HCT116 (cell line): ENCODE measurements at regions not wholly inside any gene's neighbourhood (a gene's known extent, or its start where the extent isn't known, plus 50 kb on each side); places are given as distances from the start of the nearest gene placed in this dataset.

Experiments
- ATAC-seq: fragments of 200-7000 bp; cut with Tn5 transposase; 2 replicates; pipeline ENCODE4 v1.9.1; 2020; ENCODE audit warnings: mild to moderate bottlenecking, moderate library complexity
- BruUV-seq: library from RNA; stranded (reverse); fragments of 400-500 nt; replicated peaks from 2 replicates; lab custom pipeline; 2021; lab: Mats Ljungman, UMichigan
- CTCF ChIA-PET: fragments of 300-600 bp; sonication (Branson Sonifier 250); formaldehyde crosslinking; loops from one replicate; lab custom pipeline; 2021; ENCODE audit warnings: antibody characterized with exemption; lab: Charles Lee
- POLR2A ChIA-PET: fragments of 300-600, 350-600 bp; sonication (Branson Sonifier 250); formaldehyde crosslinking; loops from one replicate; lab custom pipeline; 2021; ENCODE audit warnings: antibody characterized with exemption; lab: Charles Lee
- RAD21 ChIA-PET, 2 experiments: fragments of 300-600 bp; sonication (Branson Sonifier 250); formaldehyde crosslinking; loops; one replicate each; lab custom pipeline; 2023; ENCODE audit warnings: low total read pairs in 2 of 2; ENCODE audit not compliant: uncharacterized antibody in 2 of 2, unreplicated experiment in 2 of 2, low non-redundant PET in 1 of 2; lab: Charles Lee
- DNase-seq: peaks from one replicate; pipeline ENCODE4 v3.0.0-alpha.2; 2010; ENCODE audit warnings: low read depth, low spot score
- H2AFZ ChIP-seq: fragments of 200-600 bp; shearing (Covaris generic), sonication (generic); 2 replicates; pipeline ENCODE4 v1.6.1; 2017; ENCODE audit warnings: low read depth, mixed run types, mixed read lengths, antibody characterized with exemption, low read length; ENCODE audit not compliant: poor library complexity, severe bottlenecking
- H3K27ac ChIP-seq: 2 replicates; pipeline ENCODE4 v1.5.1; 2012; ENCODE audit warnings: low read depth, low read length
- H3K27me3 ChIP-seq: fragments of 200-600 bp; sonication (generic); 2 replicates; pipeline ENCODE4 v1.6.1; 2016; ENCODE audit warnings: mixed run types, low read length, mixed read lengths; ENCODE audit not compliant: insufficient read depth
- H3K36me3 ChIP-seq, 2 experiments: fragments of 200-500 bp in 1 of 2; fragments of 200-600 bp in 1 of 2; sonication (Bioruptor generic) in 1 of 2; sonication (generic) in 1 of 2; 2 replicates each; pipeline versions ENCODE4 v1.5.1 to v1.6.1; 2014 to 2016; ENCODE audit warnings: low read length in 2 of 2, inconsistent platforms in 1 of 2, mixed read lengths in 1 of 2, mixed run types in 1 of 2; ENCODE audit not compliant: insufficient read depth in 2 of 2, control insufficient read depth in 1 of 2
- H3K4me1 ChIP-seq, 2 experiments: fragments of 200-600 bp in 1 of 2; sonication (generic) in 1 of 2; 2 replicates each; pipeline versions ENCODE4 v1.5.1 to v1.6.1; 2012 to 2017; ENCODE audit warnings: low read length in 2 of 2, inconsistent platforms in 1 of 2, mild to moderate bottlenecking in 1 of 2, mixed read lengths in 1 of 2, mixed run types in 1 of 2, moderate library complexity in 1 of 2; ENCODE audit not compliant: insufficient read depth in 2 of 2, control insufficient read depth in 1 of 2
- H3K4me2 ChIP-seq: fragments of 200-600 bp; sonication (generic); 2 replicates; pipeline ENCODE4 v1.6.1; 2017; ENCODE audit warnings: mixed run types, low read length, mixed read lengths
- H3K4me3 ChIP-seq, 2 experiments: fragments of 200-600 bp in 1 of 2; sonication (generic) in 1 of 2; replicated peaks in 1 of 2; 2 replicates each; pipeline ENCODE4 v1.5.1; 2011 to 2016; ENCODE audit warnings: low read length in 2 of 2, control low read depth in 1 of 2, low read depth in 1 of 2, mild to moderate bottlenecking in 1 of 2, mixed read lengths in 1 of 2, mixed run types in 1 of 2
- H3K79me2 ChIP-seq: fragments of 200-600 bp; sonication (generic); 2 replicates; pipeline ENCODE4 v1.6.1; 2017; ENCODE audit warnings: mild to moderate bottlenecking, mixed run types, low read length, moderate library complexity, mixed read lengths; ENCODE audit not compliant: insufficient read depth
- H3K9ac ChIP-seq: fragments of 200-600 bp; sonication (generic); 2 replicates; pipeline ENCODE4 v1.6.1; 2016; ENCODE audit warnings: low read length, mixed read lengths
- H3K9me2 ChIP-seq: fragments of 200-600 bp; sonication (generic), shearing (Covaris generic); 2 replicates; pipeline ENCODE4 v1.6.1; 2017; ENCODE audit warnings: mixed run types, mild to moderate bottlenecking, moderate library complexity; ENCODE audit not compliant: insufficient read depth
- H3K9me3 ChIP-seq, 2 experiments: fragments of 200-500 bp in 1 of 2; fragments of 200-600 bp in 1 of 2; sonication (Bioruptor generic) in 1 of 2; sonication (generic) in 1 of 2; 2 replicates each; pipeline ENCODE4 v1.6.1; 2014 to 2017; ENCODE audit warnings: low read length in 2 of 2, mixed read lengths in 2 of 2, inconsistent platforms in 1 of 2, low read depth in 1 of 2, mild to moderate bottlenecking in 1 of 2, mixed run types in 1 of 2, moderate library complexity in 1 of 2; ENCODE audit not compliant: control insufficient read depth in 1 of 2, insufficient read depth in 1 of 2
- H4K20me1 ChIP-seq: fragments of 200-600 bp; sonication (generic), shearing (Covaris generic); 2 replicates; pipeline ENCODE4 v1.6.1; 2017; ENCODE audit warnings: mixed run types, mild to moderate bottlenecking, moderate library complexity; ENCODE audit not compliant: insufficient read depth
- ATF3 ChIP-seq: IDR thresholded peaks from 2 replicates; pipeline ENCODE4 v1.6.1; 2012
- CBX3 ChIP-seq: IDR thresholded peaks from 2 replicates; pipeline ENCODE4 v1.6.1; 2012; ENCODE audit warnings: low read depth
- CEBPB ChIP-seq: IDR thresholded peaks from 2 replicates; pipeline ENCODE4 v1.6.1; 2012; ENCODE audit warnings: low read depth
- EGR1 ChIP-seq: IDR thresholded peaks from 2 replicates; pipeline ENCODE4 v1.6.1; 2012; ENCODE audit warnings: low read depth
- EZH2 ChIP-seq: fragments of 200-600 bp; sonication (generic); IDR thresholded peaks from 2 replicates; pipeline ENCODE4 v1.6.1; 2017; ENCODE audit warnings: antibody characterized with exemption, mixed run types
- FOSL1 ChIP-seq: IDR thresholded peaks from 2 replicates; pipeline ENCODE4 v1.6.1; 2012; ENCODE audit warnings: low read depth
- JUND ChIP-seq: IDR thresholded peaks from 2 replicates; pipeline ENCODE4 v1.6.1; 2012
- POLR2A ChIP-seq: IDR thresholded peaks from 2 replicates; pipeline ENCODE4 v1.7.0; 2011; ENCODE audit warnings: borderline replicate concordance; ENCODE audit not compliant: insufficient read depth, insufficient read length; ENCODE audit errors: extremely low read depth
- POLR2AphosphoS5 ChIP-seq: IDR thresholded peaks from 2 replicates; pipeline ENCODE4 v1.6.1; 2011; ENCODE audit warnings: mild to moderate bottlenecking, low read depth, low read length, moderate library complexity
- REST ChIP-seq: IDR thresholded peaks from 2 replicates; pipeline ENCODE4 v1.6.1; 2012; ENCODE audit warnings: low read depth
- SIN3A ChIP-seq: IDR thresholded peaks from 2 replicates; pipeline ENCODE4 v1.6.1; 2012; ENCODE audit warnings: low read depth
- SP1 ChIP-seq: IDR thresholded peaks from 2 replicates; pipeline ENCODE4 v1.6.1; 2012; ENCODE audit warnings: low read depth
- SRF ChIP-seq: IDR thresholded peaks from 2 replicates; pipeline ENCODE4 v1.6.1; 2012; ENCODE audit warnings: low read depth
- TCF7L2 ChIP-seq: IDR thresholded peaks from 2 replicates; pipeline ENCODE4 v1.7.0; 2011; ENCODE audit warnings: borderline replicate concordance, inconsistent platforms; ENCODE audit not compliant: insufficient read depth, insufficient read length; ENCODE audit errors: extremely low read depth
- ZBTB33 ChIP-seq: IDR thresholded peaks from 2 replicates; pipeline ENCODE4 v1.6.1; 2011; ENCODE audit warnings: mild to moderate bottlenecking, low read length, moderate library complexity; ENCODE audit not compliant: insufficient replicate concordance; ENCODE audit errors: extremely low read depth
- ZFX ChIP-seq: fragments of 450-650 bp; IDR thresholded peaks from 2 replicates; pipeline ENCODE4 v1.6.1; 2017
- ZNF274 ChIP-seq: fragments of 200-500 bp; sonication (Bioruptor generic); IDR thresholded peaks from 2 replicates; pipeline ENCODE4 v1.6.1; 2014; ENCODE audit warnings: mild to moderate bottlenecking, low read depth, low read length, inconsistent platforms
- intact Hi-C: fragments of 100-400 bp; cut with micrococcal nuclease; formaldehyde crosslinking; loops from 2 replicates; pipeline ENCODE4 v1.10.0; 2022

GRCh38 chr5:98130261-98131035 is 643.0 kb upstream of the RGMB start:
- Histone ChIP-seq H3K36me3 (no peaks in the 10 kb centered on the region), H4K20me1 (no peaks in the 10 kb centered on the region), H3K9me2 (no peaks in the 10 kb centered on the region), H3K4me1 (no peaks in the 10 kb centered on the region), H3K79me2 (no peaks in the 10 kb centered on the region), H2AFZ (no peak overlapping the region), H3K9ac (no peak overlapping the region), H3K4me2 (no peak overlapping the region), H3K9me3 (no peaks in the 10 kb centered on the region), H3K27me3 (no peaks in the 10 kb centered on the region), H3K27ac (no peak overlapping the region), H3K4me3 (no peak overlapping the region)
- DNase-seq (no peak), ATAC-seq (no peak)
- intact Hi-C loops = no loop called here
- TF ChIP-seq CEBPB (no peak), SIN3A (no peak), ZBTB33 (no peak), CBX3 (no peak), ZFX (no peak), EZH2 (no peak), SP1 (no peak), JUND (no peak), ATF3 (no peak), POLR2AphosphoS5 (no peak), POLR2A (no peak), ZNF274 (no peak), EGR1 (no peak), SRF (no peak), FOSL1 (no peak), TCF7L2 (no peak), REST (no peak)
- CTCF ChIA-PET = interaction anchor here (1.0 kb wide), 1 partner anchor 638 kb away, joined by 3 read pairs; no protein-coding TSS in a partner anchor
- RAD21 ChIA-PET = no interaction called here
- POLR2A ChIA-PET = no interaction called here
- no TSS peak for BruUV-seq
